ENCODE measurements at regions not wholly inside any gene's neighbourhood (a gene's known extent, or its start where the extent isn't known, plus 50 kb on each side); places are given as distances from the start of the nearest gene placed in this dataset.

GRCh38 chr10:130792096-130792845 is 519.2 kb downstream of the TCERG1L start:
- TF ChIP-seq CTCF (IDR thresholded peaks at IDR 0.05) (no peak), POLR2A (IDR thresholded peaks at IDR 0.05) (no peak)
